ENCODE measurements at regions not wholly inside any gene's neighbourhood (a gene's known extent, or its start where the extent isn't known, plus 50 kb on each side); places are given as distances from the start of the nearest gene placed in this dataset.

DNA sequence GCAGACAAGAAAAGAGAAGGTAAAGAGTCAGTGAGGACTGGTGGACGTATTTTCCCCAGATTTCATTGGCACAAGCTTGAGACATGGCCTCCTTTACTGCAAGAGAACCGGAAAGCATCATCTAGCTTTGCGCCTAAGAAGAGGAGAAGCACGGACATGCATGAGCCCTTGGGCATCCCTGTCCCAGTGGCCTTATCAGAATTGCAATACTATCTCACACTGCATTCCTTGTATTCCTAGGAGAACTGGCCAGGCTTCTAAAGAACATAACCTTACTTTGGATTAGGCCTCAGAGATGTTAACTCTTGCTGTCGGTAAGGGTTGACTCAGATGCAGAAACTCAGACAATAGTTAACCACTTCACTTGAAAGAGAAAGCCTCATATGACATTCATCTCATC lies 229.5 kb upstream of the PRICKLE2 start:
- TF ChIP-seq KDM5A (IDR thresholded peaks at IDR 0.05) = no peak
- TF ChIP-seq NFE2L2 (conservative IDR thresholded peaks at IDR 0.05; ENCODE audit: low read length) = no peak
- TF ChIP-seq JUN (IDR thresholded peaks at IDR 0.05) = no peak
- TF ChIP-seq ZFP36 (IDR thresholded peaks at IDR 0.05; ENCODE audit: borderline replicate concordance, partially characterized antibody) = no peak
- TF ChIP-seq RCOR1 (IDR thresholded peaks at IDR 0.05; ENCODE audit: low read depth, low read length) = no peak
- TF ChIP-seq MAZ (IDR thresholded peaks at IDR 0.05; ENCODE audit: borderline replicate concordance, low read depth, low read length) = no peak
- TF ChIP-seq, protein P1, sequence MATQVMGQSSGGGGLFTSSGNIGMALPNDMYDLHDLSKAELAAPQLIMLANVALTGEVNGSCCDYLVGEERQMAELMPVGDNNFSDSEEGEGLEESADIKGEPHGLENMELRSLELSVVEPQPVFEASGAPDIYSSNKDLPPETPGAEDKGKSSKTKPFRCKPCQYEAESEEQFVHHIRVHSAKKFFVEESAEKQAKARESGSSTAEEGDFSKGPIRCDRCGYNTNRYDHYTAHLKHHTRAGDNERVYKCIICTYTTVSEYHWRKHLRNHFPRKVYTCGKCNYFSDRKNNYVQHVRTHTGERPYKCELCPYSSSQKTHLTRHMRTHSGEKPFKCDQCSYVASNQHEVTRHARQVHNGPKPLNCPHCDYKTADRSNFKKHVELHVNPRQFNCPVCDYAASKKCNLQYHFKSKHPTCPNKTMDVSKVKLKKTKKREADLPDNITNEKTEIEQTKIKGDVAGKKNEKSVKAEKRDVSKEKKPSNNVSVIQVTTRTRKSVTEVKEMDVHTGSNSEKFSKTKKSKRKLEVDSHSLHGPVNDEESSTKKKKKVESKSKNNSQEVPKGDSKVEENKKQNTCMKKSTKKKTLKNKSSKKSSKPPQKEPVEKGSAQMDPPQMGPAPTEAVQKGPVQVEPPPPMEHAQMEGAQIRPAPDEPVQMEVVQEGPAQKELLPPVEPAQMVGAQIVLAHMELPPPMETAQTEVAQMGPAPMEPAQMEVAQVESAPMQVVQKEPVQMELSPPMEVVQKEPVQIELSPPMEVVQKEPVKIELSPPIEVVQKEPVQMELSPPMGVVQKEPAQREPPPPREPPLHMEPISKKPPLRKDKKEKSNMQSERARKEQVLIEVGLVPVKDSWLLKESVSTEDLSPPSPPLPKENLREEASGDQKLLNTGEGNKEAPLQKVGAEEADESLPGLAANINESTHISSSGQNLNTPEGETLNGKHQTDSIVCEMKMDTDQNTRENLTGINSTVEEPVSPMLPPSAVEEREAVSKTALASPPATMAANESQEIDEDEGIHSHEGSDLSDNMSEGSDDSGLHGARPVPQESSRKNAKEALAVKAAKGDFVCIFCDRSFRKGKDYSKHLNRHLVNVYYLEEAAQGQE (IDR thresholded peaks at IDR 0.05) = no peak
- TF ChIP-seq CEBPB (IDR thresholded peaks at IDR 0.05) = no peak
- TF ChIP-seq HOXB5 (CRISPR knock-in tag; IDR thresholded peaks at IDR 0.05) = no peak
- no peak for TF ChIP-seq FOSB (CRISPR knock-in tag; IDR thresholded peaks at IDR 0.05)
- no peak for TF ChIP-seq CBX2 (IDR thresholded peaks at IDR 0.05; ENCODE audit: borderline replicate concordance, low read depth)
- TF ChIP-seq, protein P2, sequence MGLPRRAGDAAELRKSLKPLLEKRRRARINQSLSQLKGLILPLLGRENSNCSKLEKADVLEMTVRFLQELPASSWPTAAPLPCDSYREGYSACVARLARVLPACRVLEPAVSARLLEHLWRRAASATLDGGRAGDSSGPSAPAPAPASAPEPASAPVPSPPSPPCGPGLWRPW (IDR thresholded peaks at IDR 0.05) = no peak
- ATAC-seq = no peak
- no peak for DNase-seq (ENCODE audit: low read depth in 1 of 2, low spot score in 1 of 2)
- CTCF ChIA-PET = no interaction called here
- Histone ChIP-seq H3K27ac (no peak overlapping the region), H3K9me3 (no peaks in the 10 kb centered on the region), H3K4me3 (no peak overlapping the region), H3K4me2 (no peak overlapping the region), H3K4me1 (no peaks in the 10 kb centered on the region)
- POLR2A ChIA-PET = no interaction called here
- WGBS (ENCODE audit: missing lambda C conversion rate) = 79% methylated on average over 5 of the region's 5 CpGs
- FAIRE-seq = no peak

DNA sequence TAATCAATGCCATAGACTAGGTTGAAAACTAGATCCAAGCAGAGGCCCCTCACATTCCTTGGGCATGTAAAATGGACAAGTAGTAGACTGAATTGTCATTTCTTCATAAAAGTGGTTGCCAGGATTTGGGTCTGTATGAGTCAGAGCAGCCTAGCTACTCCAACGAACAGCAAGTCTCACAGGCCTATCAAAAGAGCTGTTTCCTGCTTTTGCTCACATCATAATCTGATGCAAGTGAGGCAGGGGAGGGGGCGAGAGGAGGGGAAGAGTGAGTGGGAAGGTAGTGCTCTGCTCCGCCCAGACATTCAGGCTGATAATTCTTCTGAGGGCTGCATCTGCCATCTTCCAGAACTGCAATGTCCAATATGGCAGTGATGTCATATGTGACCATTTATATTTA lies 228.9 kb upstream of the PRICKLE2 start:
- FAIRE-seq (no peak), ATAC-seq (no peak), DNase-seq (ENCODE audit: low read depth in 1 of 2, low spot score in 1 of 2) (no peak)
- WGBS (ENCODE audit: missing lambda C conversion rate) = 41% methylated on average over 3 of the region's 3 CpGs
- H3K4me2 ChIP-seq = no peak overlapping the region
- ChIA-PET CTCF (no interaction called here), POLR2A (no interaction called here)
- TF ChIP-seq, protein P3, sequence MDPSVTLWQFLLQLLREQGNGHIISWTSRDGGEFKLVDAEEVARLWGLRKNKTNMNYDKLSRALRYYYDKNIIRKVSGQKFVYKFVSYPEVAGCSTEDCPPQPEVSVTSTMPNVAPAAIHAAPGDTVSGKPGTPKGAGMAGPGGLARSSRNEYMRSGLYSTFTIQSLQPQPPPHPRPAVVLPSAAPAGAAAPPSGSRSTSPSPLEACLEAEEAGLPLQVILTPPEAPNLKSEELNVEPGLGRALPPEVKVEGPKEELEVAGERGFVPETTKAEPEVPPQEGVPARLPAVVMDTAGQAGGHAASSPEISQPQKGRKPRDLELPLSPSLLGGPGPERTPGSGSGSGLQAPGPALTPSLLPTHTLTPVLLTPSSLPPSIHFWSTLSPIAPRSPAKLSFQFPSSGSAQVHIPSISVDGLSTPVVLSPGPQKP (IDR thresholded peaks at IDR 0.05; ENCODE audit: low read depth, low read length) = no peak
- no peak for TF ChIP-seq RAD21 (conservative IDR thresholded peaks at IDR 0.05 in 1 of 2, IDR thresholded peaks at IDR 0.05 in 1 of 2)
- TF ChIP-seq NR3C1 (IDR thresholded peaks at IDR 0.05) = no peak
- TF ChIP-seq HDAC2 (IDR thresholded peaks at IDR 0.05) = no peak
- TF ChIP-seq EHF (CRISPR knock-in tag; IDR thresholded peaks at IDR 0.05) = no peak
- TF ChIP-seq MYC (IDR thresholded peaks at IDR 0.05; ENCODE audit: borderline replicate concordance, low read length) = no peak
- TF ChIP-seq TP53 (CRISPR knock-in tag; IDR thresholded peaks at IDR 0.05) = no peak
- TF ChIP-seq MAZ (IDR thresholded peaks at IDR 0.05; ENCODE audit: borderline replicate concordance, low read depth, low read length) = no peak
- TF ChIP-seq RFX5 (IDR thresholded peaks at IDR 0.05) = no peak
- H3K27ac ChIP-seq = no peak overlapping the region
- no peaks in the 10 kb centered on the region for H3K4me1 ChIP-seq
- no peaks in the 10 kb centered on the region for H3K9me3 ChIP-seq
- no peak overlapping the region for H3K4me3 ChIP-seq
